ENCODE measurements at regions not wholly inside any gene's neighbourhood (a gene's known extent, or its start where the extent isn't known, plus 50 kb on each side); places are given as distances from the start of the nearest gene placed in this dataset.

DNA sequence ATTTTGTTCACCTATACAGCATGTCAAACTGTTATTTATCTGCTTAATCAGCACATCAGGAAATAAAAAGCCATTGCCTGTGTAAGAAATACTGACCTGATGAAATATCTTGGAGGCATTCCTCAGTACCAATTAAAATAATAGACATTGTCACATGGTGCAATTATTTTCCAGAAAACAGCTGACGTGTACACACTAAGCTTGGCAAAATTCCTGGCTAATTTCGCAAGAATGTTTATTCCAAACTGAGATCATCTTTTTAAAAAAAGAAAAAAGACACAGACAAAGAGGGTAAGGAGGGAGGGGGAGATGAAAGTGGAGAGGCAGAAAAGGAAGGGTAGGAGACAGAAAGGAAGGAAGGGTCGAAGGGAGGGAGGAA, 61.9 kb upstream of the NFKB1 start:
- no peak for DNase-seq (ENCODE audit: low spot score)
- intact Hi-C loops (cut with DNase I) = no loop called here

DNA sequence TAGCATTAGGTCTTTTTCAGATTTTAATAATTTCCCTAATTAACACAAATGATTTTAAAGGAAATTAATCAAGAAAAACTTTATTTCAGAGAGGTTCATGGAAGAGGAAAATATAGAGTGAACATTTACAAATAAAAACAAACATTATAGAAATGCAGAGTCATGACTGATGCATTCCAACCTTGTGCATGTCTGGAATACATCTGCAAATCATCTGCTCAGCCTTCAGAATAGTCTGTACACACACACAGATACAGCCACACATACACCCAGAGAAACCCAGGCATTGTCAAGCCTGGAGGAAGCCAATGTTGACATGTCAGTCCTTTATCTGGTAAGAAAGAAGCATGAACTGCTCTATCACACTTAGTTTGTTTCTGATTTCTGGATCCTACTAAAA, 61.3 kb upstream of the NFKB1 start:
- DNase-seq (ENCODE audit: low spot score) = no peak
- intact Hi-C loops (cut with DNase I) = no loop called here

DNA sequence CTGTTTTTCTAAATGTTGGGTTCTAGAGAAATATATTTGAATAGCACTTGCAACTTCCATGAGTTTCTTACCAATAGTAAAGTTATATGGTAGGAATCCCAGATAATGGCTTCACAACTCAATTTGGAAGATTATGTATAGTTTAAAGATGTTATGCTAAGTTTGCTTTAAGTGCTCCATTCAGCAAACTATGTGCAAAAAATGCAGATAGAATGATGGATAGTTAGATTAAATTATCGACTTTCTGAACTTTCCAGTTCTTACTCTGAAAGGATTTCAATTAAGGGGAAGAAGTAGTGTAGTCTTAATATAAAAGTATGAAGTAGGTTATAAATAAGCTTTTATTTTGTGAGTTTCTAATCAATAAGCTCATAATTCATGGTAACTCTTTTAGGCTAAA, 60.7 kb upstream of the NFKB1 start:
- intact Hi-C loops (cut with DNase I) = no loop called here
- no peak for DNase-seq (ENCODE audit: low spot score)

DNA sequence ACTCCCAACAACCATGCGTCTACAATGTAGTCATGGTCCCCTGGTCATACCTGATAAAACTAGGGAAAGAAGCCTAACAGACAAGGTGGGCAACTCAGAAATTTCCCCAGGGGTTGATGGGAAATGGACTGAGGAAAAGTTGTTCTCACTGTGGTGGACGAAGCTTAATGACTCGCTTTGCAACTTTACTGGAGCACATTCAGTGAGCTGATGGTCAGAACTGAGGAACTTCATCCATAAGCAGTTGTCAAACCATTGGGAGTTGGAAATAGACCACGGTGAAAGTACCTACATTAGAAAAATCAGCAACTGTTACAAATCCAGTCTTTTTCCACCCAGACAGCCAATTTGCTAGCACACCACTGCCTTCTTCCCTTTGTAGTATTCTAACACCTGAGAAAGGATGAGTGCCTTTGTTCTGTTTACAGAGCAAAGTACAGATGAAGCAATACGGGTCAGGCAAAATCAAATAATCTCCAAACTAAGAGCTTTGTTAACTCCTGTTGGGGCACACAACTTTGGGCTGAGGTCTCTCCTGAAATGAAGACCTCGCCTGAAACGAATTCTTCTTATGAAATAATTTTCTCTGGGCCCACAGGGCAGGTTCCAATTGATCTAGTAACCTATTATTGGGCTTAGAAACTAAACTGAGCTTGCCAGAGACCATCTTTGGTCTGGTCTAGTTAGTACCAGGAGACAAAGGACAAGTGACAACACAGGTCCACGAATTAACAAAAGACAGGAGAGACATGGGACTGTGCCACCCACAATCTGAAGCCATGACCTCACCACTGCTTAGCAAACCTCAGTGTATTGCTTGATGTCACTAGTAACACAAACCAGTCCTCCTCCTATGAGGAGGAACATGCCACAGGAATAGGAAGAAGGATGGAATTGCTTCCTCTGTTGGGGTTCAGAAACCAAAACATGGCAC, 58.9 kb upstream of the NFKB1 start:
- DNase-seq (ENCODE audit: low spot score) = no peak
- intact Hi-C loops (cut with DNase I) = no loop called here

DNA sequence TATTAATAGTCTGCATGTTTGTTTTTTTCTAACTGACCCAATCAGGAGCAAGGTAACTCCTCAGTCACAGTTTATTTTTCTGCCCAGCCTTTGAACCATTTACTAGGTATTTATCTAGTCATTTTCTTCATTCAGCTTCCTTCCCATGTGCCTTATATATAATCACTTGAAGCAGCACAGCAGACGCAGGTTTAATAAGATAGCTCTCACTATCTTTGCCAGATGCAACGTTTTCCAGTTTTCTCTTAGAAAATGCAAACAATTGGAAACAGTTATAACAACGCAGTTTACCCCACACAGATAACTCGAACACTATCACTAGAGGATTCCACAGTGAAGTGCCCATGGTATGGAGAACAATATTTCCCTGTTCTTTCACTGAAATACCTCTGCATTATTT, 56.4 kb upstream of the NFKB1 start:
- DNase-seq (ENCODE audit: low spot score) = no peak
- intact Hi-C loops (cut with DNase I) = no loop called here

DNA sequence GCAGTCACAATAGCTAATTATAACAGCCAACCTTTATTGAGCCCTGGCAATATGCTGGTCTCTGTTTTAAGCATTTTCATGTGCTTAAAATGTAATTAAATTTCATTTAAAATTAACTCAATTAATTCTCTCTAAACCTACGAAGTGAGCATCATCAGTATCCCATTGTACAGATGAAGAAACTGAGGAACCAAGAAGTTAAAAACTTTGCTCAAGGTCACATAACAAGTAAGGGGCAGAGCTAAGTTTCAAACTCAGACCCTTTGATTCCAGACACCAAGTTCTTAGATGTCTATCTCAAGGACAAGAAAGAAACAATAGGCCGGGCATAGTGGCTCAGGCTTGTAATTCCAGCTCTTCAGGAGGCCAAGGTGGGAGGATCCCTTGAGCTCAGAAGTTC, 55.9 kb upstream of the NFKB1 start:
- DNase-seq (ENCODE audit: low spot score) = no peak
- intact Hi-C loops (cut with DNase I) = no loop called here

DNA sequence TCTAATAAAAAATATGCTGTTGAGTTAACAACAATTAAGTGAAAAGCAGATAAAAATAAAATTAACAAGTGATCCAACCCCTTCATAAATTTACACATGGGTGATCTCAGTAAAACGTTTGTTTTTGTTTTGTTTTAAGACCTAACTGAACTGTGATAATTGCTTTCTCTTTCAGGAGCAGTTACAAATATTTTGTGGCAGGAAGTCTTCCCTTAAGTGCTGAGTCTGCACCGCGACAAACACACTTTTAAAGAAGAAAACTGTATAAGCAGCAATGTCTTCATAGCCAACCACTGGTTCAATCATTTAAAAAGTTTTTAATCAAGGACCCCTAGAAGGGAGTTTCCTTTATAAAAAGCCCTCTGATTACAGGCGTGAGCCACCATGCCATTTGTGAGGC, 53.7 kb upstream of the NFKB1 start:
- DNase-seq (ENCODE audit: low spot score) = no peak
- intact Hi-C loops (cut with DNase I) = no loop called here

DNA sequence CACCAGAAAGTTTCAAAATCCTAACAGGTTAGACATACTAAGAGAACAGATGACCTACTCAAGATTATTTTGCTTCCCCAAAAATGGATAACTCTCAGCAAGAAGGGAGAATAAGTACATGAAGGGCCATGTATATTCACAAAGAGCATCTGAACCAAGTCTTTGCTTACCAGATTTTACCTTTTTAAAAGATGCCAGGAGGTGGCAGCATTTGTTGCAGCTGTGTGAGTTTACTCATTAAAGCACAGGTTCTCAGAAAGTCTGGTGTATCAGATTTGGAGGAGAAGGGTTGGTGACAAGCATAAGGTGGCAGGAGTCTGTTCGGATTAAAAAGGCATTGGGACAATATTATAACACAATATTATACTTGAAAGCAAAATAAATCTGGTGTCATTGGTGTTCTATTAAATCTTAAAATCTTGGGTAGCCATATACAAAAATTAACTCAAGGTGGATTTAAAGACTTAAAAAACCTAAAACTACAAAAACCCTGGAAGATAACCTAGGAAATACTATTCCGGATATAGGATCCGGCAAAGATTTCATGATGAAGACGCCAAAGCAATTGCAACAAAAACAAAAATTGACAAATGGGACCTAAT, 51.3 kb upstream of the NFKB1 start:
- no peak for DNase-seq (ENCODE audit: low spot score)
- intact Hi-C loops (cut with DNase I) = loop anchor here in 1 of 2 donors (5.0 kb wide), 1 partner anchor 557 kb away; no protein-coding TSS in a partner anchor

DNA sequence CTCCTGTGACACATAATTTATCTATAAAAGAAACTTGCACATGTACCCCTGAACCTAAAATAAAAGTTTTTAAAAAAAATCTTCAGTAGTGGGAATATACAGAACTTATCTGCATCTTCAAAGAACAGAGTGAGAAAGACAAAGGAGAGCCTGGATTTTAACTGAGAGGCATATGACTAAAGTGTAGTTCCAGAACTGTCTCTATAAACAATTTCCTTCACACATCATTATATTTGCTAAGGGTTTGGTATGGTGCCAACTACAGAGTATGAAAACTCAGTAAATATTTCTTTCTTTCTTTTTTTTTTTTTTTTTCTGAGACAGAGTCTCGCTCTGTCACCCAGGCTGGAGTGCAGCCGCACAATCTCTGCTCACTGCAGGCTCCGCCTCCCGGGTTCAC, 49.9 kb upstream of the NFKB1 start:
- DNase-seq (ENCODE audit: low spot score) = no peak
- intact Hi-C loops (cut with DNase I) = loop anchor here in 1 of 2 donors (5.0 kb wide), 1 partner anchor 556 kb away; no protein-coding TSS in a partner anchor
